HG03342 (cell line): ENCODE measurements at regions not wholly inside any gene's neighbourhood (a gene's known extent, or its start where the extent isn't known, plus 50 kb on each side); places are given as distances from the start of the nearest gene placed in this dataset.
"Not testable (repeated sequence)": the region's sequence is repeated elsewhere in the genome, so short reads cannot be mapped to it uniquely, and the experiment has no call there.

Experiments
- ATAC-seq: cut with Tn5 transposase; IDR thresholded peaks from one replicate; pipeline ENCODE4 v1.9.1; 2021; ENCODE audit warnings: mild to moderate bottlenecking, moderate library complexity; ENCODE audit not compliant: unreplicated experiment

- ATAC-seq = no peak
Measured at GRCh38 chr14:31911160-31911559, 165.9 kb upstream of the ARHGAP5 start.

- ATAC-seq = no peak
Measured at GRCh38 chr14:31913370-31913769, 163.7 kb upstream of the ARHGAP5 start.

DNA sequence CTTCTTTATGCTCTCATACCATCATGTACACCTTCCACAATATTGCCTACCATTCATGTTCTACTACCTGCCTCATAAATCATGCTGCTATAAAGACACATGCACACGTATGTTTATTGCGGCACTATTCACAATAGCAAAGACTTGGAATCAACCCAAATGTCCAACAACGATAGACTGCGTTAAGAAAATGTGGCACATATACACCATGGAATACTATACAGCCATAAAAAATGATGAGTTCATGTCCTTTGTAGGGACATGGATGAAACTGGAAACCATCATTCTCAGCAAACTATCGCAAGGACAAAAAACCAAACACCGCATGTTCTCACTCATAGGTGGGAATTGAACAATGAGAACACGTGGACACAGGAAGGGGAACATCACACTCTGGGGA is 158.8 kb upstream of the ARHGAP5 start:
- ATAC-seq = not testable (repeated sequence)

DNA sequence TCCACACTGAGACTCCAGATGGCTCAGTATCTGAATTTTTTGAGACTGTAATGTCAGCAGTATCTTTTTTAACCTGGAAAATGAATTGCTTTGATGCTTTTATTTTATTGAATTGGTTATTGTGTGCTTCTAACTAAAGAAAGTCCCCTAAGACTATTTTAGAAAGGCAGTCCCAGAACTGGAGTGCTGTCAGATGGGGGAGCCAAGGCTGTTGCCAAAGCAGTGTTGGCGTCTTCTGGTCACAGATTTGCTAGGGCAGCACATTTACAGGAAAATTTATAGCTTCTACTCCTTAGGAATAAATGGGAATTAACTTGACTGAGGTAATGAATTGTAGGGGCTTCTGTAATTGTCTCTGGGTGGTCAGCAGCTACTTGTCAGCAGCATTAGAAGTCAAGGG is 157.1 kb upstream of the ARHGAP5 start:
- no peak for ATAC-seq

GRCh38 chr14:31920989-31921650 is 156.0 kb upstream of the ARHGAP5 start:
- no peak for ATAC-seq

DNA sequence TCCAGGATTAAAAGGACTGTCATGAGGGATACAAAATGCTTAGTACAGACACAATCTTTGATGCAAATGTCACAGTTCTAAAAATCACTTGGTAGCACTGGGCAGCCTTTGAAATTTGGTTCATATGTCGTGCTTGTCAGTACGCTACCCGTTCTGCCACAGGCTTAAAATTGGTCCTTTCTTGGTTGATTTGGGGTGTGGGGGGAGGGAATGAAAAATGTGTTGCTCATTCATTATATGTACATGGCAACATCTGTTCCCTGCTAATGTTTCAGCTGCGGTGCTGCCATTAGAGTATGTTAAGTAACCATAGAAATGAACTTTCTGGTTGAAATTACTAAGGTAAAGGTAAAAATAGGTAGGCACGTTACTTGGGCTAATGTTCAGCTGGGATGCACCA is 155.4 kb upstream of the ARHGAP5 start:
- no peak for ATAC-seq

DNA sequence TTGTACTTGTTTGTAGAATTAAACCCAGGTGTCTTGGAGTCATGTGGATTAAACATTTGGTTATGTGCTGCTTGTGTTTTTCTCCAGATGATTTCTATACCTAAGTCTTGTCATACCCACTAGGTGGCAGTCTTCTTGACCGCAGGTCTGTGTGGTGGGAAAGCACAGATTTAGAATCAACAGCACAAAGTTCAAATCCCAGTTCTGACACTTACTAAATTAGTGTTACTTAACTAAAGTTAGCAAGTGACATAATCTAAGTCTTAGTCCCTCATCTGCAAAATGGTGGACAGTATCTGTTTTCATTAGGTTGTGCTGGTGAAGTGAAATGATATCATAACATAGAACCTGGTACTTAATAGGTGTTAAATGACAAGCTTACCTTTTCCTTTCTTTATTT is 151.0 kb upstream of the ARHGAP5 start:
- peak; percentile 67 for ATAC-seq

- no peak for ATAC-seq
Measured at GRCh38 chr14:31926652-31927347, 150.3 kb upstream of the ARHGAP5 start.

GRCh38 chr14:31927348-31927832 is 149.7 kb upstream of the ARHGAP5 start:
- no peak for ATAC-seq

GRCh38 chr14:31930070-31930469 is 147.0 kb upstream of the ARHGAP5 start:
- no peak for ATAC-seq

DNA sequence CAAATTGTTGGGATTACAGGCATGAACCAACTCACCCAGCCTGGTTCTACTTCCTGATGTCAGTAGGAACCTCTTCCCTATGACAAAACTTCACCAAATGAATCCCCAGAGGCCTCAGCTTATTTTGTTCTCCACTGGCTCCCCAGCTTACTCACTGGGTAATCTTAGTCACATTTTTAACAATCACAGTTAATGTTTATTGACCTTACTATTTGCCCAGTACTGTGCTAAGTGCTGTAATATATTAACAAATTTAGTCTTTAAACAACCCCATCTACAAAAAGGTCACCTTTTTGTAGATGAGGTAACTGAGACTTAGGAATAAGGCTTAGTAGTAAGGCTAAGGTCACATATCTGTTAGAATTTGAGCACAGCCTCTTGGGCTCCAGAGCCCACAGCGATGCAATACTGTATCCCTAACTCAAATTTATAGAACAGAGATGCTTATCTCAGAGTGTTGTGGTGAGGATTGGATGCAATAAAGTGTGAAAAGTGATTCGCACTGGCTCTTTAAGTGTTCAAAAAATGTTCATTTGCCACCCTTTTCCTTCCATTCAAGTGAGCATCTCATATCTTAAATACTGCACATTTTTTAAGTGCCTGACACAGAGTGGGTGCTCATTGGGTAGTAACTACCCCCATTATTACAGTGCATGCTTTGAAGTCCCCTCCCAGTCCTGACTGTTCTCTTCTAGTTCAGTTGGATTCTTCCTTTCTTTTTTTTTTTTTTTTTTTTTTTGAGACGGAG is 146.4 kb upstream of the ARHGAP5 start:
- no peak for ATAC-seq

GRCh38 chr14:31932675-31933074 is 144.4 kb upstream of the ARHGAP5 start:
- ATAC-seq = no peak

GRCh38 chr14:31933716-31934115 is 143.4 kb upstream of the ARHGAP5 start:
- no peak for ATAC-seq

GRCh38 chr14:31934767-31935266 is 142.3 kb upstream of the ARHGAP5 start:
- ATAC-seq = no peak

DNA sequence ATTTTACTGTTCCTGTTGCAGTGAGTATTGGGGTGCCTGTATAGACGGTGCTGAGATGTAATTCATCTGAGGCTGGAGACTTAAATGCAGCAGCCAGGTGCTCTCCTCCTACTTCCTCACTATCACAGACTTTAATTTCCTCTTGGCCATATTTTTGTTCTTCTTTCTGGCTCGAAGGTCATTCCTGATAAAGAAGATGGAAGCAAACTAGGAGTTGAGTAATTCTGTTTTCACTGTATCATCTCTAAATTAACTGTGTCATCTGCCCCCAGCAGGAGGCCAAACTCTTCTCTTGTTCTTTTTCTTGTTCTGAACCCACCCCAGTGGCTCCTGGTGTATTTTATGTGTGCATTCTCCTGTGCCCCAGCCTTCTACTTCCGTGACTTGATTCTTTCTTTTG is 141.7 kb upstream of the ARHGAP5 start:
- no peak for ATAC-seq

DNA sequence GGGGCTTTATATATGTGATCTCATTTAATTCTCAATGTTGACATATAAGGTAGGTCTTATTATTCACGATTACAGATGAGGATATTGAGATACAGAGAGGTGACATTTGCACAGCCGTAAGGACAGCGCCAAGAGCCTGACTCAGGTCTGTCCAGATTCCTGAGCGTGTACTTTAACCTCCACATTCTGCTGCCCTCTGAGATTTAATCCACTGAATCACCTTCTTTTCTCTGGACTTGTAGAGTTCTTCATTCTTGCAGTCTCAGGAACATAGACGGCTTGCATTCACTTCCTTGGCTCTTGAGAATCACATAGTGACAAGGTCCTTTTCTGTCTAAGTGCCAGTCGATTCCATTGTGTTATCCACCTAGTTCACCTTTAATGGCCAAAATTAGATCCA is 141.0 kb upstream of the ARHGAP5 start:
- ATAC-seq = no peak

DNA sequence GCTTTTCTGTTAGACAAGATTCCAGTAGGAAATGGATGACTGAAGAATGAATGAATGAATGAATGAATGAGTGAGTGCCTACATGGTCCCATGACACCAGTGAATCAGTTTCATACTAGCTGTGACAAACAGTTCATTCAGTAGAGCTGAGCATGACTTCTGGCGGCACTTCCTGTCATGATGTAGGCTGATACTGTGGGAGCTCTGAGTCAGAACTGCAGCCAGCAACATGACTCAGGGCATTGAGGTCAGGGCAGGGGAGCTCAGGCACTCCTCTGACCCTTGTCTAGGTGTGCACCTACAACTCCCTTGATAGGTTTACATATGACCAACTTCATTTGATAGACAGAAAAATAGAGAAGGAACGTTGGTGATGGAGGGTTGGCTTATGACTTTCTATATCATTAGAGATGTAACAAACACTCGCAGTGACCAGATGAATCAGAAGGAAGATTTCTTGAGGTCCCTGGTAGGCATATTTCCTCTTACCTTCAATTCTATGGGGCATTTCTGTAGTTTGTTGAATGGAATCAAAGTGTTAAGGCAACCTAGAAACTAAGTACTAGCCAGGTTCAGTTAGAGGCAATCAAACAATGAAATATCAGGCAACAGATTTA is 139.3 kb upstream of the ARHGAP5 start:
- ATAC-seq = peak; percentile 99

- ATAC-seq = no peak
Measured at GRCh38 chr14:31939934-31940333, 137.2 kb upstream of the ARHGAP5 start.

GRCh38 chr14:31941487-31941886 is 135.6 kb upstream of the ARHGAP5 start:
- ATAC-seq = no peak

DNA sequence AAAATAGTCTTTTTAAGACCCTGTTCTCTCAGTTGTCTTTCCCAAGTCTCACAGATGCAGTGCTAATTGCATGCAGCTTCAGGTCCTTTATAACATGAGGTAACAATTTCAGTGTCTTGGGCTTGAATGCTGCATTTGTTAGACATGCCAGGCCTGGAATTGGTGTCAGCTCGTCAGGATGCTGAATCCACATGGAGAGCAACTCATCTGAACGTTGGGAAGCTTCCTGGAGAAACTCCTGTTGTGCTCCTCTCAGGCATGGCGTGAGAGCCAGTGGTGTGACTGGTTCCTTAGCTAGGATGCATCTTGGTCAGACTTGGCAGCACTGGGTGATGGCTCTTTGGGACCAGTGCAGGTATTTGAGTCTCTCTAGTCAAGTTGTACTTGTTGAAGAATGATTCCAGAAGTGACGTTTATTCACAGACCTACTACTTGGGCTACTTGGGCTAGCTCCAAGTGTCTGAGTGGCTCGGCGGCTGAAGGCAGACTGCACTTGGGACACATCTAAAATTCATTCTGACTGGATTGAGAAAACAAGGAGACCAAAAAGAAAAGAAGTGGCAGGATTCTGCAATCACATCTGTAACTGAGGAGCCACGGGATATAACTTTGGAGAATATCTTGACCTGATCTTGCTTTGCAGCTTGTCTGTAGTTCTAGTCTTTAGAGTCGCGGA is 134.8 kb upstream of the ARHGAP5 start:
- no peak for ATAC-seq
